NOMO-1 (cell line): ENCODE measurements at regions not wholly inside any gene's neighbourhood (a gene's known extent, or its start where the extent isn't known, plus 50 kb on each side); places are given as distances from the start of the nearest gene placed in this dataset.
"Not testable (repeated sequence)": the region's sequence is repeated elsewhere in the genome, so short reads cannot be mapped to it uniquely, and the experiment has no call there.

Source experiments
- DNase-seq, 2 experiments: peaks; one replicate each; lab custom pipeline; 2025; ENCODE audit not compliant: unreplicated experiment in 2 of 2; lab: John Stamatoyannopoulos, UW

DNA sequence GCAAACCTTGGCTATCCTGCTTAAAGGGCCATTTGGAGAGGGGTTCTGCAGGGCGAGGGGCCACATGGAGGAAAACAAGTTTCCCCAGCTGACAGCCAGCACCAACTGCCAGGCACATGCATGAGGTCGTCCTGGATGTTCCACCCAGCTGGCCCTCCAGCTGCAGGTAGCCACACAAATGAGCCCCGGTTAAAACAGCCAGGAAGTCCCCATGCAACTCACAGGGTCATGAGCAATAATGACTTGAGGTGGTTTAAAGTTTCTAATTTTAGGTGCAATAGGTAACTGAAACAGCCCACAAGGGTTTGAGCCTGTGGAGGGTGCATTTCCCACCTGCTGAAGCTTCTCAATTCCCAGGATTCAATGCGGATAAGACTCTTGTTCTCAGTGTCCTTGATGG, 160.8 kb upstream of the CCZ1B start:
- not testable (repeated sequence) for DNase-seq

DNA sequence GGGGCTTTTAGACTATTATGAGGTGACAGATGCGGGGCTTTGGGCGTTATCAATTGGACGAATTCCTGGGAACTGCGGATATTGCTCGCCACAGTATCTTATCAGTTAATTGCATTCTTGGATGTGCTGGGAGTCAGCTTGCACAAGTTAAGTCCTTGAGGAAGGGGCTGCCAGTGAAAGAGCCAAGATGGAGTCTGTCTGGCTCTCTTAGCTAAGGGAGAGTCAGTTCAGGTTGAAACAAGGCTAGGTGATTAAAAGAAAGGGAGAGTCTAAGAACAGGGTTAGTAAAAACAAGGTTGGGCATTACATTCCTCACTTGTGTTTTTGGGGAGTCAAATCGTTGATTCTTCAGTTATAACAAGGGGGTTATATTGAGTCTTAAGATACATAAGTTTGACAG, 162.5 kb upstream of the CCZ1B start:
- DNase-seq = not testable (repeated sequence)

DNA sequence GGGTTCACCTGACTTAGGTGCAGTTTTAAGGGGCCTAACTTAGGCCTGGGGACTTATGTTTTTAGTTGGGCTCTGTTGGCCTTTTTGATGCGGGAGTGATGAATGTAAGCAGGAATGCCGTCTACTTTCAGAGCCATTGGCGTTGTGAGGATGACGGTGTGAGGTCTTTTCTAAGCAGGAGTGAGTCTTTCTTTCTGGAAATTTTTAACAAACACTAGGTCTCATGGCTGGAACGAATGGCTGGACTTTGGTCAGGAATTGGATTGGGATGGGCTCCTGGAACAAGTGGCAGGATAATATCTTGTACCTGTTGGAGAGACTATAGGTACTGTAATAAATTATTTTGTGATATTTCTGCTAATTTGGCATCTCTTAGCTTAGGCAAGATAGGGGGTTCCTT, 163.9 kb upstream of the CCZ1B start:
- DNase-seq = not testable (repeated sequence)

DNA sequence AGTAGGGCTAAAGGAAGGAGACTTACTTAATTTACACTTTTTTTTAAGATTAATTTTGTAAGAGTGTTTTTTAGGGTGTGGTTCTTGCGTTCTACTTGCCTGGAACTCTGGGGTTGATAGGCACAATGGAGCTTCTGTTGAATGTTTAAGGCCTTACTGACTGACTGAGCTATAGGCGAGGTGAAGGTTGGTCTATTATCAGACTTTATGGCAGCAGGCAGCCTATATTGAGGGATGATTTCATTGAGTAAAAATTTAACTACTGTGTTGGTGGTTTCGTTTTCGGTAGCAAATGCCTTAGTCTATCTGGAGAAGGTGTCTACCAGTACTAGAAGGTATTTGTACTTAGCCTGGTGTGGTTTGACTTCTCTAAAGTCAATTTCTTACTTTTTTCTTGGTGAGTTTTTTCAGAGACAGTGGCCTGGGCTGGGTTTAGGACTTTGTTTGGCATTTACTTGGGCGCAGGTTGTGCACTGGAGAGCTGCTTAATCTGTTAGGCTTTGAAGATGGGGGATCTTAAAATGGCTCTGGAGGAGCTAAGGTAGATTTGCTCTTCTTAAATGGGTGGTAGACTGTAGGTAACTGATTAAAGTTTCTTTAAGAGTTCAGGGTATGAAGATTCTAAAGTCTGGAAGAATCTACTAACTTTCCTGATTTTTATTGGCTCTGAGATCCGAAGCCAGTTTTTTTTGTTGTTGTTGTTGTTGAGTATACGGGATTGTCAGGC, 164.5 kb upstream of the CCZ1B start:
- DNase-seq = not testable (repeated sequence)

DNA sequence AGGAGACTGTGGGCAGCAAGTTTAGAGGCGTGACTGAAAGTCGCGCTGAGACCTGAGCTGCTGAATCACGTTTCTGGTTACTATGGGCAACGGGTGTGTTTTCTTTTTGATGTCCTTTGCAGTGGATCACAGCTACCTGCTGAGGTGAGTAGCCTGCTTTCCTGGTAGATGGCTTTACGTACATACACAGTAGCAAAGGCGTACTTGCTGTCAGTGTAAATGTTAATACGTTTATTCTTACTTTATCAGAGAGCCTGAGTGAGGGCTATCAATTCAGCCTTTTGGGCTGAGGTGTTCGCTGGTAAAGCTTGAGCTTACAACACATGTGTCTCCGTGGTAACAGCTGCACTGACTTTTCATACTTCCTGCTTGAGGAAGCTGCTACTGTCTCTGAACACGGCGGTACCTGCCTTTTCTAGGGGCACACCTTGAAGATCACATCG, 165.1 kb upstream of the CCZ1B start:
- DNase-seq = not testable (repeated sequence)

DNA sequence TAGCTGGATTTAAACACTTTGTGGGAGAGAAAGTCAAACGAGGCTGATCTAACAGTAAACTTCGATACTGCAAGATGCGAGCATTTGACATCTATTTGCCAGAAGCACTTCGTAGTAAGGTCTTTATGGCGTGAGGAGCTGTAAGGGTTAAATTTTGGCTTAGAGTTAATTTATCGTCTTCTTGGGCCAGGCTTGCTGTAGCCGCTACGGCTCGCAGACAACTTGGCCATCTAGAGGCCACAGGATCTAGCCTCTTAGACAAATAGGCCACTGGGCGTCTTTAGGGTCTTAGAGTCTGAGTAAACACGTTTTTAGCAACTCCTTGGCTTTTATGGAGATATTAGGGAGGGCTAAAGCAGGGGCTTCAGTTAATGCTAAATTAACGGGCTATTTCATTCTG, 165.6 kb upstream of the CCZ1B start:
- not testable (repeated sequence) for DNase-seq

DNA sequence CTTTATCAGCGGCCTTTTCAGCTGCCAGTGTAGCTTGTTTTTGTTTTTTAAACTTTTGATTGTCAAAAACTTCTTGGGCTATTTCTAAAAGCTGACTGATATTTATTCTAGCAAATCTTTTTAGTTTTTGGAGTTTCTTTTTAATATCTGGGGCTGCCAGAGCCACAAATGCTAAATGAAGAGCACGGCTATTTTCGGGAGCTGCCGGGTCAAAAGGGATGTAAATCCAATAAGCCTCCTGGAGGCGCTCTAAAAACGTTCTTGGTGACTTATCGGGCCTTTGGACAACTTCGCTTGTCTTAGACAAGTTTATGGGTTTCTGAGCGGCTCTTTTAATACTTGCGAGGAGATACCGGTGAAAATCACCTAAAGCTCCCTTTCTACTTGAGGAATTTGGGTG, 166.1 kb upstream of the CCZ1B start:
- not testable (repeated sequence) for DNase-seq

DNA sequence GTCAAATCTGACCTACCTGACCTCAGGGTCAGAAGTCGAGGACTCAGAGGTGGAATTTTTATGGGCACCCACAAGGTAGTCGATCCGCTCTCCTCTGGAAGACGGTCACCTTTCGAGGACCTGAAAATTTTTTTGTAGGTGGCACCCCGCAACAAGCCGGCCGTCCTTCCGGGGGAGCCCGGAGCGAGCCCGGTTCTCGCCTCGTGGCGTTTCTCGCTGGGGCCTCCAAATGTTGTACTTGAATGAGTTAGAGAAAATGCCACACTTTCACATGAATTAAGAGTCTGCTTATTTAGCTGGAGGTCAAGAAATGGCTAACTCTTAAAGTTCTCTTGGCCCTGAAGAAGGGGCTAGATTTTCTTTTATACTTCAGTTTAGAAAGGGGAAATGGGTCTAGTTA, 169.0 kb upstream of the CCZ1B start:
- DNase-seq = not testable (repeated sequence)

DNA sequence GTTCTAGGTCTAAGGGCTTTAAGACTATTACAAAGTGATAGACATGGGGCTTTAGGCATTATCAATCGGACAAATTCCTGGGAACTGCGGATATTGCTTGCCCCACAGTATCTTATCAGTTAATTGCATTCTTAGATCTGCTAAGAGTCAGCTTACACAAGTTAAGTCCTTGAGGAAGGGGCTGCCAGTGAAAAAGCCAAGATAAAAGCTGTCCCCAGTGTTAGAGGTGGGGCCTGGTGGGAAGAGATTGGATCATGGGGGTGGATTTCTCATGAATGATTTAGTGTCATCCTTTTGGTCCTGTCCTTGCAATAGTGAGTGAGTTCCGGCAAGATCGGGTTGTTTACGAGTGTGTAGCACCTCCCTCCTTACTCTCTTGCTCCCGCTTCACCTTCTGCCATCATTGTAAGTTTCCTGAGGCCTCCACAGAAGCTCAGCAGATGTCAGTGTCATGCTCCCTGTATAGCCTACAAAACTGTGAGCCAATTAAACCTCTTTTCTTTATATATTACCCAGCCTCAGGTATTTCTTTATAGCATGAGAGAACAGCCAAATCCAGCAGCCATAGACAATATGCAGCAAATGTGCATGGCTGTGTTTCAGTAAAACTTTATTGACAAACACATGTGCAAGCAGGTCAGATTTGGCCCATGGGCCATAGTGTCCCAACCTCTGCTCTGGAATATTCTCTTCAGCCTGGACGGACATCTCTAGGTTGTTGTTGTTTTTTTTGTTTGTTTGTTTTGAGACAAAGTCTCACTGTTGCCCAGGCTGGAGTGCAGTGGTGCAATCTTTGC, 169.6 kb upstream of the CCZ1B start:
- DNase-seq = not testable (repeated sequence)

DNA sequence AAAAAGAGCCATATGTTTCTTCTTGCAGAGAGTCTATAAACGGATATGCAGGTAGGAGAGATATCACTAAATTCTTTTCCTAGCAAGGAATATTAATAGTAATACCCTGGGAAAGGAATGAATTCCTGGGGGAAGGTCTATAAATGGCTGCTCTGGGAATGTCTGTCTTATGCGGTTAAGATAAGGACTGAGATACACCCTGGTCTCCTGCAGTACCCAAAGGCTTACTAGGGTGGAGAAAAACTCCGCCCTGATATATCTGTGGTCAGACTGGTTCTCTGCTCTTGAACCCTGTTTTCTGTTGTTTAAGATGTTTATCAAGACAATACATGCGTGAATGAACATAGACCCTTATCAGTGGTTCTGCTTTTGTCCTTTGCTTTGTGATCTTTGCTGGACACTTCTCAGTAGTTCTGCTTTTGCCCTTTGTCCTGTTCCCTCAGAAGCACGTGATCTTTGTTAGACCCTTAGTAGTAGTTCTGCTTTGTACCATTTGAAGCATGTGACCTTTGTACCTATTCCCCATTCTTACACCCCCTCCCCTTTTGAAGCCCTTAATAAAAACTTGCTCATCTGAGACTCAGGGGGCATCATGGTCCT, 173.1 kb upstream of the CCZ1B start:
- not testable (repeated sequence) for DNase-seq

DNA sequence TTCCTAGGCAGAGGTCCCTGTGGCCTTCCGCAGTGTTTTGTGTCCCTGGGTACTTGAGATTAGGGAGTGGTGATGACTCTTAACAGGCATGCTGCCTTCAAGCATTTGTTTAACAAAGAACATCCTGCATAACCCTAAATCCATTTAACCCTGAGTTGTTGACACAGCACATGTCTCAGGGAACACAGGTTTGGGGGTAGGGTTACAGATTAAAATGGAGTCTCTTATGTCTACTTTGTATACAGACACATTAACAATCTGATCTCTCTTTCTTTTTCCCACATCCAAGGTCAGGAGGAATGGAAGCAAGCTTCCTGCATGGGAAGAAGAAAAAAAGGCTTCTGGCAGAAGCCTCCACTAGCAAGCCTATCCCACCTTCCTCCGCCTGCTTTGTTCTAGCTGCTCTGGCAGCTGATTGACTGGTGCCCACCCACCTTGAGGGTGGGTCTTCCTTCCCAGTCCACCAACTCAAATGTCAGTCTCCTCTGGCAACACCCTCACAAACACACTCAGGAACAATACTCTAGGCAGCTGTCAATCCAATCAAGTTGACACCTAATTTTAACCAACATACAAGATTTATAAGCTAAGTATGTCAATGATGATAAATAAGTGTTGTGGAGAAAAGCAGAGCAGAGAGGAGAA, 176.5 kb upstream of the CCZ1B start:
- no peak for DNase-seq

DNA sequence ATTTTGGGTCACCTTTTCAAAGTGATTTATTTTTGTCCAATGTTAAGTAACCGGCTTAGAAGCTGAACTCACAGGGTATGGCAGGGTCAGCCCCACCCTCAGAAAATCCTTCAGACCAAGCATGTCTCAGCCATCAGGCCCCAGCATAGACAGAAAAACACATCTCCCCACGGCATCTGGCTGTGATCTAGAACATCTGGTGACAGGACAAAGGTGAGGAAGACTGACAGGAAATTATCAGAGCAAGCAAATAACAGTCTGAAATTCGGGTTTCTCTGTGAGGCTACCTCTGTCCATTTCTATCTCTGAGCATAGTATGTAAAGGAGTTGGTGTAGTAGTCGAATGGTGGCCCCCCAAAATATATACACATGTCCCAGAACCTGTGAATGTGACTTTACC, 177.0 kb upstream of the C1GALT1 start:
- DNase-seq = no peak

DNA sequence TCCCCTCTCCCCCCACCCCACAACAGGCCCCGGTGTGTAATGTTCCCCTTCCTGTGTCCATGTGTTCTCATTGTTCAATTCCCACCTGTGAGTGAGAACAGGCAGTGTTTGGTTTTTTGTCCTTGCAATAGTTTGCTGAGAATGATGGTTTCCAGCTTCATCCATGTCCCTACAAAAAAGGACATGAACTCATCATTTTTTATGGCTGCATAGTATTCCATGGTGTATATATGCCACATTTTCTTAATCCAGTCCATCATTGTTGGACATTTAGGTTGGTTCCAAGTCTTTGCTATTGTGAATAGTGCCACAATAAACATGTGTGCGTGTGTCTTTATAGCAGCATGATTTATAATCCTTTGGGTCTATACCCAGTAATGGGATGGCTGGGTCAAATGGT, 176.4 kb upstream of the C1GALT1 start:
- DNase-seq = not testable (repeated sequence)

DNA sequence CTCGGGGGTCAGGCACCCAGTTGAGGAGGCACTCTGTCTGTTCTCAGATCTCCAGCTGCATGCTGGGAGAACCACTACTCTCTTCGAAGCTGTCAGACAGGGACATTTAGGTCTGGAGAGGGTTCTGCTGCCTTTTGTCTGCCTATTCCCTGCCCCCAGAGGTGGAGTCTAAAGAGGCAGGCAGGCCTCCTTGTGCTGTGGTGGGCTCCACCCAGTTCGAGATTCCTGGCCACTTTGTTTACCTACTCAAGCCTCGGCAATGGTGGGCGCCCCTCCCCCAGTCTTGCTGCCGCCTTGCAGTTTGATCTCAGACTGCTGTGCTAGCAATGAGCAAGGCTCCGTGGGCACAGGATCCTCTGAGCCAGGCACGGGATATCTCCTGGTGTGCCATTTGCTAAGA, 171.1 kb upstream of the C1GALT1 start:
- DNase-seq = not testable (repeated sequence)

DNA sequence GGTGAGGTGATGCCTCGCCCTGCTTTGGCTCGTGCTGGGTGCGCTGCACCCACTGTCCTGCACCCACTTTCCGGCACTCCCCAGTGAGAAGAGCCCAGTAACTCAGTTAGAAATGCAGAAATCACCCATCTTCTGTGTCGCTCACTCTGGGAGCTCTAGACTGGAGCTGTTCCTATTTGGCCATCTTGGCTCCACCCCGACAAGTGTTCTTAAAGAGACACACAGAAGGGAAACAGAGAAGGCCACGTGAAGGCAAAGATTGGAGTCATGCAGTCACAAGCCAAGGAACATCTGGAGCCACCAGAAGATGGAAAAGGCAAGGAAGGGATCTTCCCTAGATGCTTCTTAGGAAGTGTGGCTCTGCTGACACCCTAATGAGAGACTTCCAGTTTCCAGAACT, 170.6 kb upstream of the C1GALT1 start:
- DNase-seq = not testable (repeated sequence)

DNA sequence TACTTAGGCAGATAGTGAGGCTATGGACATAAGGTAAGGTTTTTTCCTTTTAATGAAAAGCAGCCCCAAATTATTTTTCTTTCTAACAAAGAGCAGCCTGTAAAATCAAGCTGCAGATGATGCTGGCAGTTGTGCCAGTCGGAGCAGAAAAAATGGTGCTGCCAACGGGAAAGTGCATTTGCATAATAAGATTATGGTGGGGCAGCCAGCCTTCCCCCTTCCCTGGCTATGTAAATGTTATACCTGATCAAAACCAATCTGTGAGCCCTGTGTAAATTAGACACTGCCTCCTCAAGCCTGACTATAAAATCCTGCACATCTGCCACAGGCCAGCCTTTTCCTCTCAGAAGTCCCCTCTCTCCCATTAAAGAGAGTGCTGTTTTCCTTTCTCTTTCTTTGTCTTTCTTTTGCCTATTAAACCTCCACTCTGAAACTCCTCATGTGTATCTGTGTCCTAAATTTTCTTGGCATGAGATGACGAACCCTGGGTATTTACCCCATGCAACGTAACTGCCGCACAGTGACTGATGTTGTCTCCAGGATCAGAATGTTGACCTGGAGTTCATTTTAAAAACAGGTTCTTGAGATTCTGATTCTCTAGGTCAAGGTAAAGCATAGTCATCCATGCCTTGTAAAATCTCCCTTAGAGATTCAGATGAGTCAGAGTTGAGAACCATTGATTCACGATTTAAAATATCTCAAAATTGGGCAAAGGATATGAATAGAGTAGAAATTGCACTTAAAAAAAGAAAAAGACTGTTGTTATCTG, 167.3 kb upstream of the C1GALT1 start:
- no peak for DNase-seq

DNA sequence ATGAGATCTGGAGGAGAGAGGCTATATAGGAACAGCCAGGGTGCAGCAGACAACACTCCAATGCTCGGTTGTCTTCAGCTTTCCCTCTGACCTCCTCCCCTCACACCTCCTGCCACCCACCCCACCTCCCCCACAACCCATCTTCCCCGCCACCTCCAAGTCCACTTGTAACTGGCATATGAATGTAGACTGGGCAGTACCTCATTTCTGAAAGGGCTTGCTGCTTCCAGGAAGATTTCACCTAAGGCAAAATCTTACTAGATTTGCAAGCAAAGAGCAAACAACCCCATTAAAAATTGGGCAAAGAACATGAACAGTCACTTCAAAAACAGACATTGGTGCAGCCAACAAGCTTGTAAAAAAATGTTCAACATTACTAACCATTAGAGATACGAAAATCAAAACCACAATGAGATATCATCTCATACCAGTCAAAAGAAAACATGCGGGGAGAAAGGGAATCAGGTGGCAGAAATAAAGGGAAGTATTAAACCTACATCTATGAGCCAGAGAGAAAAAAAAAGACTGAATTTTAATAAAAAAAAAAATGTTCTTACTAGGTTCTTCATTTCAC, 164.6 kb upstream of the C1GALT1 start:
- no peak for DNase-seq

DNA sequence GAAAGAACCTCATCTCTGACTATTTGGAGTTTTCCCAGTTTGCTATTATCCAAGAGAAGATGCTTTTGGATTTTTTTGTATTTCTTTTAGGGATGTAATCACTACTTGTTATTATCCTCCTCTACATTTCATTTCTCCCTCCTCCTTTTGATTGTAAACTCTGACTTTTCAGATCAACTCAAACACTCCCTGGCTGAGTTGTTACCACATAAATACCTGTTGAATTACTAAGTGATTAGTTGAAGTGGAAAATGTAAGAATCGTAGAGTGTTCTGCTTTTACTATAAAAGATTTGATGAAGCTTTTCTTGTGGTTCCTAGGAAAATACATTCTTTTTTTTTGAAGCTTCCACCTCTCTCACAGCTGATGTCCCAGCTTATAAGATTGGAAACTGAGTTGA, 164.1 kb upstream of the C1GALT1 start:
- DNase-seq = no peak

DNA sequence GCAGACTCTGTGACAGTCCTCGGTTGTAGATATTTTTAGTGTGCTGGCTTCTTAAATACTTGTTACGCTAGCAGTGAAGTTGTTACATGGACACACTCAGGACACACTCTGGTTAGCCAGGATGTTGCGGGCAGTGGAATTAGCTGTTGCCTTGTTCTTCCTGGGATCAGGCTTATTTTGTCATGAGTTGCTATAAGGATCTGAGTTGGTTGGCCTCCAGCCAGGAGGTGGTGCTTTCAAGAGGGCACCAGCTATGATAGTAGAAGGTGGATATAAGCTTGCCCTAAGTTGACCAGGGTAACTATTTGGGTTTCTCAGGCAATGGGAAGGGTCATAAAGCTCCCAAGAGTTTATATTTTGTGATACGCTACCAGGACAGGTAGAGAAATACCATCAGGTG, 150.1 kb upstream of the C1GALT1 start:
- no peak for DNase-seq

DNA sequence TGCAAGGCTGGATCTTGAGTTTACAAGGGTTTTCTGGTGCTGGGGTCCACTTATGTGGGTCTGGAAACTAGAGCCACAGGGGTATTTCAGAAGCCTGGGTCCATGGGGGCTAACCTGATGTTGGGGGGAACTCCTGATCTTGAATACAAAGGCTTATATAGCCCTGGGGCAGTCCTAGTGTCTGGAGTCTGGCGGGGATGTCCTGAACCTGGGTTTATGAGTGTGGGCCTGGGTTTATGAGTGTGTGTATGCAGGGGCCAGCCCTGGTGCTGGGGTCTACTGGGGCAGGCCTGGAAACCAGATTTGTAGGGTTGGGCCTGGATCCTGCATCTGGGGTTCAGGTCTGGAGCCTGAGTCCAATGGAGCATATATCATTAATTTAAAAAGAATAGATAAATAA, 146.5 kb upstream of the C1GALT1 start:
- DNase-seq = no peak
